GM19455 (cell line): ENCODE measurements at regions not wholly inside any gene's neighbourhood (a gene's known extent, or its start where the extent isn't known, plus 50 kb on each side); places are given as distances from the start of the nearest gene placed in this dataset.

Source experiments
- ATAC-seq: cut with Tn5 transposase; IDR thresholded peaks from one replicate; pipeline ENCODE4 v1.9.1; 2021; ENCODE audit not compliant: unreplicated experiment

GRCh38 chr1:87219626-87220025 is 109.1 kb upstream of the LMO4 start:
- no peak for ATAC-seq

- ATAC-seq: no peak
These were observed 107.7 kb upstream of the LMO4 start for GRCh38 chr1:87220993-87221392.

- no peak for ATAC-seq
These were observed 104.5 kb upstream of the LMO4 start for GRCh38 chr1:87224201-87224600.

GRCh38 chr1:87225171-87225570 is 103.5 kb upstream of the LMO4 start:
- no peak for ATAC-seq

- ATAC-seq: no peak
These were observed 102.3 kb upstream of the LMO4 start for GRCh38 chr1:87226341-87226760.

GRCh38 chr1:87227651-87228050 is 101.0 kb upstream of the LMO4 start:
- no peak for ATAC-seq

GRCh38 chr1:87230501-87230900 is 98.2 kb upstream of the LMO4 start:
- ATAC-seq: no peak

- no peak for ATAC-seq
These were observed 96.8 kb upstream of the LMO4 start for GRCh38 chr1:87231703-87232367.

- ATAC-seq: no peak
These were observed 92.1 kb upstream of the LMO4 start for GRCh38 chr1:87236585-87236984.

- ATAC-seq: no peak
These were observed 88.6 kb upstream of the LMO4 start for GRCh38 chr1:87239997-87240605.

- no peak for ATAC-seq
These were observed 87.9 kb upstream of the LMO4 start for GRCh38 chr1:87240661-87241285.

GRCh38 chr1:87242445-87243185 is 86.1 kb upstream of the LMO4 start:
- no peak for ATAC-seq

GRCh38 chr1:87243573-87243972 is 85.1 kb upstream of the LMO4 start:
- ATAC-seq: no peak

- no peak for ATAC-seq
These were observed 82.2 kb upstream of the LMO4 start for GRCh38 chr1:87246436-87246835.

GRCh38 chr1:87249803-87250202 is 78.9 kb upstream of the LMO4 start:
- no peak for ATAC-seq

- ATAC-seq: no peak
These were observed 78.3 kb upstream of the LMO4 start for GRCh38 chr1:87250336-87250735.

- ATAC-seq: no peak
These were observed 76.3 kb upstream of the LMO4 start for GRCh38 chr1:87252406-87252805.

- no peak for ATAC-seq
These were observed 66.0 kb upstream of the LMO4 start for GRCh38 chr1:87262688-87263087.

- ATAC-seq: no peak
These were observed 65.4 kb upstream of the LMO4 start for GRCh38 chr1:87263281-87263680.

- no peak for ATAC-seq
These were observed 64.9 kb upstream of the LMO4 start for GRCh38 chr1:87263785-87264184.

- no peak for ATAC-seq
These were observed 63.7 kb upstream of the LMO4 start for GRCh38 chr1:87264976-87265375.

GRCh38 chr1:87265786-87266185 is 62.9 kb upstream of the LMO4 start:
- ATAC-seq: no peak
